Aorta (tissue), 5 donors: ENCODE measurements at regions not wholly inside any gene's neighbourhood (a gene's known extent, or its start where the extent isn't known, plus 50 kb on each side); places are given as distances from the start of the nearest gene placed in this dataset.

Experiments used
- ATAC-seq: fragments of 200-7000 bp; cut with Tn5 transposase; one replicate; pipeline ENCODE4 v1.9.1; 2022; ENCODE audit warnings: moderate library complexity; ENCODE audit not compliant: low FRiP score
- DNase-seq, 2 donors: peaks; one replicate each; pipeline ENCODE4 v3.0.0-alpha.2; 2020
- H3K27ac ChIP-seq, 2 donors: one replicate each; pipeline ENCODE4 v1.5.1; 2013; ENCODE audit warnings: low read length in 2 of 2, mild to moderate bottlenecking in 2 of 2, moderate library complexity in 2 of 2, control low read depth in 1 of 2, inconsistent platforms in 1 of 2, low read depth in 1 of 2
- H3K27me3 ChIP-seq, 2 donors: one replicate each; pipeline ENCODE4 v1.6.1; 2013; ENCODE audit warnings: control low read depth in 1 of 2, low read length in 1 of 2, mild to moderate bottlenecking in 1 of 2, moderate library complexity in 1 of 2; ENCODE audit not compliant: insufficient read depth in 2 of 2, control insufficient read depth in 1 of 2
- H3K36me3 ChIP-seq, 2 donors: one replicate each; pipeline ENCODE4 v1.6.1; 2013; ENCODE audit warnings: control low read depth in 1 of 2, low read length in 1 of 2, mild to moderate bottlenecking in 1 of 2; ENCODE audit not compliant: insufficient read depth in 2 of 2, control insufficient read depth in 1 of 2
- H3K4me1 ChIP-seq, 2 donors: one replicate each; pipeline ENCODE4 v1.6.1; 2013; ENCODE audit warnings: low read length in 2 of 2, control low read depth in 1 of 2, mild to moderate bottlenecking in 1 of 2, moderate library complexity in 1 of 2; ENCODE audit not compliant: insufficient read depth in 2 of 2, control insufficient read depth in 1 of 2
- H3K4me3 ChIP-seq, 2 donors: one replicate each; pipeline ENCODE4 v1.5.1; 2013; ENCODE audit warnings: low read length in 2 of 2, control low read depth in 1 of 2, mild to moderate bottlenecking in 1 of 2
- H3K9me3 ChIP-seq: one replicate; pipeline ENCODE4 v1.6.1; 2013; ENCODE audit warnings: mild to moderate bottlenecking, low read length; ENCODE audit not compliant: control insufficient read depth
- WGBS, 2 donors: extraction: QIAGEN DNeasy Blood & Tissue Kit; methylation state at CpG; one replicate each; pipeline ENCODE4 v1.1.7; 2013; 5-methylcytosine and 5-hydroxymethylcytosine counted together
- intact Hi-C, 2 donors: fragments of 100-400 bp; cut with DNase I; formaldehyde crosslinking; loops; one replicate each; pipeline versions ENCODE4 v1.14.2 to v1.15.0; 2022
- donor health status: healthy with polysubstance abuse.
- donor health status: Bipolar disorder and iron deficiency.
- donor health status: DM: no; HTN: no; CAD: no.
- donor health status: DM: no; HTN: no; CAD: no.
- donor health status: DM: yes; HTN: yes; CAD: no.

DNA sequence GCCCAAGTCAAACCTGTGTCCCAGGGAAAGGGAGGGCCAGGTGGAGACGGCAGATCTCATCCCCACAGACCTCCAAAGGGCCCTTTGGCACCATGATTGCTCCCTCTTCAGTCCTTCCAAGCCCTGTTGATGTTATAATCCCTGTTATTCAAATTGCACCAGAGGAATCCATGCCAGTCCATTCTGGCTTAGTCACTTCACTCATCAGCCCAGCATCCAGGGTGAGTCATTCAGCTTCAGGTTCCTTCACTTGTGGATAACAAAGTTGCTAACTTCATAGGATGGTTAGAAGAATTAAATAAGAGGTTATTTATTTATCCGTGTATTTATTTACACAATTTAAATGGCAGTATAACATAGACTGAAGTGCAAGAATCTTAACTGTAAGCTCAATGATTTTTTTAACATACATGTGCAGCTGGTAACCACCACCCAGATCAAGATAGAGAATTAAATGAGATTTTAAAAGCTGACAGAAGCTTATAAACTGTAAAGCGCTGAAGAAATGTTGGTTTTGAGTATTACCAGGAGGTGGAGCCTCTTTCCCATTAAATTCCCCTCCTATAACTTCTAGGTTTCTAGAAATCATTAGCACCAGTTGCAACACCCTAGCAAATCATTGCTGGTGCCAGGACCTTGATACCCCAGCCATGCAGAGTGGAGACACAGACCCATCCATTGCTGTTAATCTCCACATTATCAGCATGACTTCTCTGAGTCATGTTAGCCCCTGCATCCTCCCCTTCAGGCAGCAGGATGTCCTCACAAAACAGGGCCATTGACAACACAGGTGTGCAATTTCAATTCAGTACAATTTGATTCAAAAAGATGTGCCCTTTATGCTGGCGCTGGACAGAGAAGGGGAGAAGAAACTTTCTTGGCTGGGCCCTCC lies 77.4 kb downstream of the SEC61B start:
- Histone ChIP-seq H3K4me1 (no peaks in the 10 kb centered on the region), H3K27me3 (no peaks in the 10 kb centered on the region), H3K36me3 (no peaks in the 10 kb centered on the region), H3K9me3 (no peaks in the 10 kb centered on the region), H3K27ac (no peak overlapping the region), H3K4me3 (no peak overlapping the region)
- WGBS, 2 donors: 72 to 78% methylated on average over 4 of the region's 4 CpGs
- ATAC-seq: no peak
- DNase-seq: no peak
- intact Hi-C loops: no loop called here

DNA sequence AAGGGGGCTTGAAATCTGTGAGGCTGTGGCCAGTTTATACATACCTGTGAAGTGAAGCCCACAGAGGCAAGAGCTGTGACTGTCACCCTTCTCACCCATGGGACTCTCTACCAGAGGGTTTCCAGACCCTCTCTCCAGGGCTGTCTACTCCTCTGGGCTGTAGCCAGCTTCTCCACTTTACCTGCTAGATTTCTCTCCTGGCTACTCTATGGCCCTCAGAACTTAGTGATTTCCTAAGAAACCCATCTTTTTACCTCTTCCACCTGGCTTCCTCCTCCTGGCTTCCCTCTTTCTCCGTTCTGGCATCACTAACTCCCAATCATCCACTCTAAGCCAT lies 78.0 kb downstream of the SEC61B start:
- Histone ChIP-seq H3K9me3 (no peaks in the 10 kb centered on the region), H3K36me3 (no peaks in the 10 kb centered on the region), H3K27me3 (no peaks in the 10 kb centered on the region), H3K4me1 (no peaks in the 10 kb centered on the region), H3K4me3 (no peak overlapping the region), H3K27ac (no peak overlapping the region)
- no peak for ATAC-seq
- intact Hi-C loops: no loop called here
- WGBS, 2 donors: 0% methylated on average over 1 of the region's 1 CpG
- no peak for DNase-seq

DNA sequence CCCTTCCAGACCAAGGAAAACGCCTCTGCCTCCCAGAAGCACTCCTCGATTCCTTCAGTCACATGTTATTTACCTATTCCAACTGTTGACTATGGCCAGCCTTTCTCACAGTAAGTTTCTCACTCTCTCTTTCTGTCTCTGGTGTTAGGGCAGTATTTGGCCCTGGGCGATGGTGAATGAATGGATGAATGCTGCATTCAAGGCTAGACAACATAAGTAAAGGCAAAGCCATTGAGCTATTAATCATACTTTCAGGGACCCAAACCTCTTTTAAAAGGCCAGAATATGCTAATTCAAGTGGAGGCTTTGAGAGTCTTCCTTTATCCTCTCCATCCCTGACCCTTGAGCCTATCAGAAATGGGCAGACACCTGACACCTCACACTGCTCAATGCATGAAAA lies 78.5 kb downstream of the SEC61B start:
- H3K4me3 ChIP-seq: no peak overlapping the region
- H3K36me3 ChIP-seq: no peaks in the 10 kb centered on the region
- WGBS, 2 donors: 71 to 78% methylated on average over 3 of the region's 3 CpGs
- H3K27ac ChIP-seq: no peak overlapping the region
- intact Hi-C loops: no loop called here
- H3K9me3 ChIP-seq: no peaks in the 10 kb centered on the region
- no peaks in the 10 kb centered on the region for H3K4me1 ChIP-seq
- ATAC-seq: no peak
- DNase-seq: no peak
- no peaks in the 10 kb centered on the region for H3K27me3 ChIP-seq

DNA sequence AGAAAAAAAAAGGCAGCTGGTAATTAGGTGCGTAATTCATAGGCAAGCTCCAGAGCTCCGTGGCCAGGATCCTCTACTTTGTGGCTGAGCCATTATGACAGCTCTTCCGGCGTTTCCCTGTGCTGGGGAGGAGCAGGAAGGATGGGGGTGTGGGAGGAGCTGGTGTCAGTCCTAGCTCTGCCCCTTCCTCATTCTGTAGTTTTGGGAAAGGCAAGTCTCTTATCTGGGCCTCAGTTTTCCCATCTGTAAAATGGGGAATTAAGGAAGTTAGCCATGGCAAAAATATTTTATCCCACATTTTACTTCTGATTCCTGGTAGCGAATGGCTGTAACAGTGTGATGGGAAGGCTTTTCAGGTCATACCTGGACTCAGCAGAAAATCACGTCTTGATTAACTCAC lies 81.1 kb downstream of the SEC61B start:
- intact Hi-C loops: no loop called here
- no peaks in the 10 kb centered on the region for H3K36me3 ChIP-seq
- no peaks in the 10 kb centered on the region for H3K9me3 ChIP-seq
- DNase-seq: no peak
- ATAC-seq: no peak
- WGBS, 2 donors: 80 to 84% methylated on average over 6 of the region's 6 CpGs
- H3K27ac ChIP-seq: no peak overlapping the region
- no peaks in the 10 kb centered on the region for H3K4me1 ChIP-seq
- H3K4me3 ChIP-seq: no peak overlapping the region
- H3K27me3 ChIP-seq: no peaks in the 10 kb centered on the region

DNA sequence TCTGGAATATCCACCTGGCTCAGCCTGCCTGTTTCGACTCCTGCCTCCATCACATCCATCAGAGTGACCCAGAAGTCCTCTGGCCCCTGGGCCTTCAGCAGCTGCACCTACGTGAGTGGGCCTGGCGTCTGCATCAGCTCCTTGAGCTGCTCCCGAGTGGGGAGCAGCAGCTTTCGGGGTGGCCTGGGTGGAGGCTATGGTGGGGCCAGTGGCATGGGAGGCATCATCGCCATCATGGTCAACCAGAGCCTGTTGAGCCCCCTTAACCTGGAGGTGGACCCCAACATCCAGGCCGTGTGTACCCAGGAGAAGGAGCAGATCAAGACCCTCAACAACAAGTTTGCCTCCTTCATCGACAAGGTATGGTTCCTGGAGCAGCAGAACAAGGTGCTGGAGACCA lies 83.0 kb downstream of the SEC61B start:
- WGBS, 2 donors: 93 to 95% methylated on average over 8 of the region's 8 CpGs
- H3K9me3 ChIP-seq: no peaks in the 10 kb centered on the region
- H3K27ac ChIP-seq: no peak overlapping the region
- ATAC-seq (no peak), DNase-seq (no peak)
- no peaks in the 10 kb centered on the region for H3K36me3 ChIP-seq
- H3K27me3 ChIP-seq: no peaks in the 10 kb centered on the region
- H3K4me1 ChIP-seq: no peaks in the 10 kb centered on the region
- H3K4me3 ChIP-seq: no peak overlapping the region
- intact Hi-C loops: no loop called here

DNA sequence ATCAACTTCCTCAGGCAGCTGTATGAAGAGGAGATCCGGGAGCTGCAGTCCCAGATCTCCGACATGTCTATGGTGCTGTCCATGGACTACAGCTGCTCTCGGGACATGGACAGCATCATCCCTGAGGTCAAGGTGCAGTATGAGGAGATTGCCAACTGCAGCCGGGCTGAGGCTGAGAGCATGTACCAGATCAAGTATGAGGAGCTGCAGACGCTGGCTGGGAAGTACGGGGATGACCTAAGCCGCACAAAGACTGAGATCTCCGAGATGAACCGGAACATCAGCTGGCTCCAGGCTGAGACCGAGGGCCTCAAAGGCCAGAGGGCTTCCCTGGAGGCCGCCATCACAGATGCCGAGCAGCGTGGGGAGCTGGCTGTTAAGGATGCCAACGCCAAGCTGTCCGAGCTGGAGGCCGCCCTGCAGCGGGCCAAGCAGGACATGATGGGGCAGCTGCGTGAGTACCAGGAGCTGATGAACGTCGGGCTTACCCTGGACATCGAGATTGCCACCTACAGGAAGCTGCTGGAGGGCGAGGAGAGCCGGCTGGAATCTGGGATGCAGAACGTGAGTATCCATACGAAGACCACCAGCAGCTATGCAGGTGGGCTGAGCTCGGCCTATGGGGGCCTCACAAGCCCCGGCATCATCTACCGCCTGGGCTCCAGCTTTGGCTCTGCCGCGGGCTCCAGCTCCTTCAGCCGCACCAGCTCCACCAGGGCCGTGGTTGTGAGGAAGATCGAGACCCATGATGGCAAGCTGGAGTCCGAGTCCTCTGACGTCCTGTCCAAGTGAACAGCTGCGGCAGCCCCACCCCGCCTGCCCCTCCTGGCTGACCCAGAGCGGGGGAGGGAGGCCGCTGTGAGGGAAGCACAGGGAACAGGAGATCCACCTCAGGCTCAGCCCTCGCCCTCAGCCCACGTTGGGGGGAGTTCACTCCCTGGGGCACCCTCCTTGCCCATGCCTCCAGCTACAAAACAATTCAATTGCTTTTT lies 84.0 kb downstream of the SEC61B start:
- intact Hi-C loops: no loop called here
- ATAC-seq (no peak), DNase-seq (peak in 1 of 2 donors; percentile 69)
- no peaks in the 10 kb centered on the region for H3K27me3 ChIP-seq
- H3K27ac ChIP-seq: no peak overlapping the region
- WGBS, 2 donors: 93% methylated on average over 41 of the region's 41 CpGs
- H3K4me3 ChIP-seq: no peak overlapping the region
- H3K36me3 ChIP-seq: no peaks in the 10 kb centered on the region
- H3K4me1 ChIP-seq: no peaks in the 10 kb centered on the region
- H3K9me3 ChIP-seq: no peaks in the 10 kb centered on the region

DNA sequence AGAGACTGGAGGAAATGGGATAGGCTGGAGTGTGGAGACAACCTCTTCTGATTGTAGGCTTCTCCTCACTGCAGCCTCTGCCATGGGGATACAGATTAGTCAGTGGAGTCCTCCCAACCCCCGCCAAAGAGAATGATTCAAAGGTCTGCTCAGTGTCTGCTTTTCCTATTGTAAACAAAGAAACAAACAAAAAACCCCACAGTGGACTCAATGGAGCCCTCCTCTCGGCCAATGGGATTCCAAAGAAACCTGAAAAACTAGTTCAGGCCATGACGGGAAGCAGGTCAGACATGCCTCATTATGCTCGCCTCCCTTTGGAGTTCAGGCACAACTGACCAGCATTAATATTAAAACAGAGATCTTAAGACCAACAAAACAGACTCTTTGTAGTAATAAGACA lies 85.8 kb downstream of the SEC61B start:
- H3K36me3 ChIP-seq: no peaks in the 10 kb centered on the region

DNA sequence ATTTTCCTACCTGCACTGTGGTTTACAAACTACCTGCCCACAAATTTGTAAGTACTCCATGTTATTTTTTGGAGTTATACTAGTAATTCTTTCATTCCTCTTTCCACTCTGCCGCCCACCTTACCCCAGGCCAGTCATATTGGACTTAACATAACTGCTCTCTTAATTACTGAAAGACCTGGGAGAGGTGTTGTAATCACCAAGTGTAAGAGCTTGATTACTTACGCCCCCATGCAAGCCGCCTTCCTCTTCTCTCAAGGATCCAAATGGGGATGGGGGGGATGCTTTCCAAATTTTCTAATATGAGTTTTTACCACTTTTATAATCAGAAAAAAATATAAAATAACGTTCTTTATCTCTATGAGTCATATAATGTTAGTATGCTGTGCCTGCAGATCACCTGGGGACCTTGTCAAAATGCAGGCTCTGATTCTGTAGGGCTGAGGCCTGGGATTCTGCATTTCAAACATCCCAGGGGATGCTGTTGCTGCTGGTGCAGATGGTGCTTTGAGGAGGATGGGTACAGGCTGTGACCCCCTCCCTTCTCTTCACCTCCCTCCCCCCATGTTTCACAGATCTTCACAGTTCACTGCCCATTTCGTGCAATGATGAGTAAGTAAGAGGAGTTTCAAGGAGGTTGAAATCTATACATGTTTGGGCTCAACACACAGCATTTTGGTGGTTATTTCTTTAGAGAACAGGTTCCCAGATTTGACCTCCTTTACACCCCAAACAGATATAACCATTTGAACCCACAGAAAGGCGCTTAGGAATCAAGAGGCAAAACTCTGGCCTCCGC lies 87.3 kb downstream of the SEC61B start:
- H3K4me3 ChIP-seq: no peak overlapping the region
- no peaks in the 10 kb centered on the region for H3K36me3 ChIP-seq
- no peaks in the 10 kb centered on the region for H3K27me3 ChIP-seq
- no peak overlapping the region for H3K27ac ChIP-seq
- no peaks in the 10 kb centered on the region for H3K4me1 ChIP-seq
- intact Hi-C loops: no loop called here
- ATAC-seq: no peak
- H3K9me3 ChIP-seq: no peaks in the 10 kb centered on the region
- no peak for DNase-seq
- whole genome bisulfite sequencing, 2 donors: 84 to 85% methylated on average over 7 of the region's 7 CpGs

More for the DNA sequence above, 85.8 kb downstream of the SEC61B start:
- Histone ChIP-seq H3K27ac (no peak overlapping the region), H3K4me1 (no peaks in the 10 kb centered on the region), H3K4me3 (no peak overlapping the region), H3K27me3 (no peaks in the 10 kb centered on the region), H3K9me3 (no peaks in the 10 kb centered on the region)
- no peak for ATAC-seq
- WGBS, 2 donors: 60 to 67% methylated on average over 4 of the region's 4 CpGs
- no peak for DNase-seq
- intact Hi-C loops: no loop called here
